GM04504 (cell line): ENCODE measurements at regions not wholly inside any gene's neighbourhood (a gene's known extent, or its start where the extent isn't known, plus 50 kb on each side); places are given as distances from the start of the nearest gene placed in this dataset.

ENCODE experiments used
- DNase-seq: peaks from one replicate; pipeline ENCODE4 v3.0.0-alpha.2; 2012; ENCODE audit warnings: low read depth

DNA sequence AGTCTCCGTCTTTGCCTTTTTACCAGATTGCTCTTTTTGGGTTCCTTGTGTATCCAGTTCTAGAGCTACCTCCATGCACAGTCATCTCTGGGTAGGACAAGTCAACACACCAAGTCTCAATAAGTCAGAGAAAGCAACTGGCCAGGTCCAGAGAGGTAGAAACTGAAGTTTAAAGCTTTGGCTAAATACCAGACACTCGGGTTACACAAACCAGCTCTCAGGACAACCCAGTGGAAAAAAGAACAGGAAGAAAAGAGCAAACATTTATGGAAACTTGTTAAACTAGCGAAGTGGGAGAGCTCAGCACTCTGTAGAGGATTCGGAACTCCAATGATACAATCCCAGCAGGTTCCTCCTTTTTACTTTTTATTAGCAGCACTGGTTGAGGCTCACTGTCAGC, 291.0 kb upstream of the CPEB2 start:
- DNase-seq: no peak

DNA sequence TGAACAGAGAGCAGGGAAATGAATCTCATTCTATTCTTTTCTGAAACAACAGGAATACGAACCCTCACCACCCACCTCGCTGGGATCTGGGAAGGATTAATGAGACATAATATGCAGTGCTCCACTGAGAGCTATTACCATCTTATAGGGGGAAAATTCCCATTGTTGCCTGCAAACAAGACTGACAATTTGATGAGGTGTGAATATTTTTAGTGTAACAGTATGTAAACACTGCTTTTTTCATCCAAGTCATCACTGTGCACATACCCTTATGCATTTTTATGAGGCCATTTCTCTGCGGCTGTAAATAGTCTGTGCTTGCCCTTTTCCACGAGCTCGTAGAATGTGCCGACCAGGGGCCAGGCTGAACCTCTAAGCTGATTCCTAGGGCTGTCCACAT, 285.6 kb upstream of the CPEB2 start:
- no peak for DNase-seq

DNA sequence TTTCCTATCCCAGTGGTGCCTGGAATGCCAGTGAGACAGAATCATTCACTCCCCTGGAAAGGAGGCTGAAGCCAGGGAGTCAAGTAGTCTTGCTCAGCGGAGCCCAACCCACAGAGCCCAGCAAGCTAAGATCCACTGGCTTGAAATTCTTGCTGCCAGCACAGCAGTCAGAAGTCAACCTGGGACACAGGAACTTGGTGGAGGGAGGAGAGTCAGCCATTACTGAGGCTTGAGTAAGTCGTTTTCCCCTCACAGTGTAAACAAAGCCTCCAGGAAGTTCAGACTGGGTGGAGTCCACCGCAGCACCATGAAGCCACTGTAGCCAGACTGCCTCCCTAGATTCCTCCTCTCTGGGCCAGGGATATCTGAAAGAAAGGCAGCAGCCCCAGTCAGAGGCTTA, 283.2 kb upstream of the CPEB2 start:
- no peak for DNase-seq

DNA sequence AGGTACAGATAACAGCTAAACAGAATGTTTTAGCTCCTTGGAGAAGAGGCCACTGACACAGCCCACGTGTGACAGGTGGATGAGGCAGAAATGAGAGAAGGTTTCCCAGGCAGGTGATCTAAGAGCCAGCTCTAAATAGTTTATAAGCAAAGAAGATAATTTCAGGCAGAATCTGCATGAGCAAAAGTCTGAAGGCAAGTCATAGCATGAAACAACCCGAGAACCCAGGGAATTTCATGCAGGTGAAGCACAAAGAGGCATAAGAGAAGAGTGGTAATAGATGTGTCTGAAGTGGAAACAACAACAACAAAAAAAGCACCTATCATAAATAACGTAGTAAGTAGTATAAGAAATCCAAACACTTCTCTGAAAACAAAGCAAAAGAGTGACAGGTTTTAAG, 275.8 kb upstream of the CPEB2 start:
- DNase-seq: no peak

DNA sequence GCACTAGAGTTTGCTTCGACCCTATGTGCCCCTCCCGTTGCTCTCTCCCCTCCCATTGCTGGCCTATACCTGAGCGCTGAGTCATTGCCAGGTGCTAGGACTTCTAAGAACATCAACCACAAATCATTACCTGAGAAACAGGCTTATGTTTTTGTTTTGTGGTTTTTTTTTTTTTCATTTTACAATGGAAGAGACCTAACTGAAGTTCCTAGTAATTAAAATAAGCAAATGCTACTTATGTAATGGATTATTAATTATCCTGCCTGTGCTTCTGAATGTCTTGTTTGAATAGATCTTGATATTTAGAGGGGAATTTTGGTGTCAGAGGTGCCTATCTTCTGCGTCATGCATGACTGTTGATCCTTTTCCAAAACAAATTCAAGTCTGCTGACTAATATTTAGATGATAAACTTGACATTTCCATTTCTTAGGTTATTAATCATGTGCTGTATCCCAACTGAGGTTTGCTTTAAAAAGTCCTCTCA, 275.4 kb upstream of the CPEB2 start:
- no peak for DNase-seq

DNA sequence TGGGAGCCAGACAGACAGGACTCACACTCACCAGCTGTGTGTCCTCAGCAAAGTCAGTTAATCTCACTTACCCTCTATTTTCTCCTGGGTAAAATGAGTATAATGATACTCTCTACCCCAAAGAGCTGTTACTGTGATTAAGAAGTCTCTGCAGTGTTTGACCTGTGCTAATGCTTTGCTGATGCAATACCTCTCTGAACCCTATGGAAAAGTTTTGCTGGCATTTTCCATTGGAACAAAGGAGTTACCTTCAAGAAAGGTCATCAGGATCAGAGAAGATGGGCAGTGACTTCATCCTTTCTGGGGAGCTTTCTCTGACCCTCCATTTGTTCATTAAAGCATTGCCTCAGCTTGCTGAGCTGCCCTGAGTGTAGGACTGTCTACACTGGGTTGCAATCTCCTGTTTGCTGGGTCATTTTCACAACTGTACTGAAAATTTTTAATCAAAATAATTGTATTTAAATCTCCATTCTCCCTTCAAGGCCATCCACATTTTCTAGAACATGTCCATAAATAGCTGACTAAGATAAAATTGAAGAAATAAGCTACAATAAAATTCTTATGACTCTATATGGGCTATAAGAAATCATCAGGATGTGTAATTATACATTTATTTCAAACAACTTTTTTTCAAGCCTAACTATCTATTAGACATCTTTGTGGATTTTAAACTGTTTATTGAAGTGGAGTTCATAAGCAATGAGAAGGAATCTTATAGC, 272.8 kb upstream of the CPEB2 start:
- DNase-seq: no peak

DNA sequence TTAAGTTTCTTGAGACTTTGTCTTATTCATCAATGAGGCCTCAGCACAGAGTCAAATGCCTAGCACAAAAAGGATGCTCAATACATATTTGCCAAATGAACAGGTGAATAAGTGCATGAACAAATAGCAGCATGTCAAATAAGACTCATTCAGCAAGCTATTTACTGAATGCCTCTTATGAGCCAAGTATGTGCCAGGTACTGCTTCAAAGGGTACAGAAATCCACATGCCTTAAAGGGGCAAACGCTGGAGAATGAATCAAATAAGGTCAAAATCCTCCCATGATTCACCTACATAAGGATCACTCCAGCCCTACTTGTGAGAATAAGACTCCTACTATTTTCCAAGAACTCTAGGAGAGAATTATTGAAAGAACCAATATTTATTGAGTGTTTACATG, 260.2 kb upstream of the CPEB2 start:
- no peak for DNase-seq

DNA sequence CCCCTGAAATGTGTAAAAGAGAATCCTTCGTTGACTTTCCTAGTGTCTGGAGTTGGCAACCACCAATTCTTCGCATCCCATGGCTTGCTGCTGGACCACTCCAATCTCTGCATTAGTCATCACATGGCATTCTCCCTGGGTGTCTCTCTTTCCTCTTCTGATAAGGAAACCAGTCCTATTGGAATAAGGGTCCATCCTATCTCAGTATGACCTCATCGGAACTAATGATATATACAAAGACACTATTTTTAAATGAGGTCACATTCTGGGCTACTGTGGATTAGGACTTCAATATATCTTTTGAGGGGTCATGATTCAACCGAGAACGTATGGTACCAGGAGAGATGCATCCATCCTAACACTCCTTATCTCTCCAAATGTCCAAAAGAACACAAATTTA, 259.1 kb upstream of the CPEB2 start:
- DNase-seq: no peak

DNA sequence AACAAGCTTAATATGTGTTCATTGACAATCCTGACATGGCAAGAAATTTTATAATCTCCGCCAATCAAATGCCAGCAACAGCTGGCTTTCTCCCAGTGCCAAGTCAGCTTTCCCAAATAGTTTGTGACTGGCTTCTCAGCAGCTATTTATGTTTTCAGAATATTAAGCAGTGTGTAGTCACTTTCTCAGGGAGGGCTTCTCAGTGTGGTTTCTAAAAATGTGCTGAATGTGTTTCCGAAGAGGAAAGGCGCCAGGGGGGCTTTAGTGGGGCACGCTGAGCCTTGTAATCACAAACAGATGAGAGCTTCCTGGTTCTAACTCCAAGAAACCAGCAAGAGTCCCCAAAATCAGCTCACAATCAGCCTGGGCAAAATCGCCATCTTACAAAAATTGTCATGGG, 258.7 kb upstream of the CPEB2 start:
- no peak for DNase-seq

DNA sequence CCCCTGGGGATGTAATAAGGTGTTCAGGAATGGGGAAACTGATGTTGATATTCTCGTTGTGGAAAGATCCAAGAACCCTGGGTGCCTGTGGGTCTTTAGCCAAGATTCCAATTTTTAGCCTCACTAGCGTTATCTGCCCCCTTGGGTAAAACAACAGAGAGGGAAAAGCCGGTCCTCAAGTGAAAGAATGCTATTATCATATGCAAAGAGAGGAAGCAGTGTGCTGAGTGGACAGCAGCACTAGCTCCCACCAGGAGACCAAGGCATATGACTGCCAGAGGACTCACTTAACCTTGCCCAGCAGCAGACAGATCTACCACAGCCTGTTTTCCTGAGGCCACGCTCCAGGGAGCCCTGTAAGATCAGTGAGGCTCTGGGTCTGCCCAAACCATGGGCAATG, 257.9 kb upstream of the CPEB2 start:
- no peak for DNase-seq

DNA sequence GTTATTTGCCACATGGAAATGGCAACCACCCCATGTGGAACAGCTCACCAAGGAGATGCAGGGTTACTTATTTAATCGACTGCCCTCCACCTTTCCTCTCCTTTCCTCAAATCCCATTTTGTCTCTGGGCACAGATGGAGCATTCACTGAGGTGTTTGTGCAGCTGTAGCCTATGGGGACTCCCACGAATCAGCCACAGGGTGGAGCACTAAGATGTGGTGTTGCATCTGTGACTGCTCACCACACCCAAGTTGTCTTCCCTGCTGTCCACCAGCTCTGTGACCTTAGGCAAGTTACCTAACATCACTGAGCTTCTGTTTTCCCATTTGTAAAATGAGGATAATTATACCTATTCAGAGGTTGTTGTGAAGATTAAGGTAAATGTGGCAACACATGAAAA, 252.4 kb upstream of the CPEB2 start:
- DNase-seq: no peak

DNA sequence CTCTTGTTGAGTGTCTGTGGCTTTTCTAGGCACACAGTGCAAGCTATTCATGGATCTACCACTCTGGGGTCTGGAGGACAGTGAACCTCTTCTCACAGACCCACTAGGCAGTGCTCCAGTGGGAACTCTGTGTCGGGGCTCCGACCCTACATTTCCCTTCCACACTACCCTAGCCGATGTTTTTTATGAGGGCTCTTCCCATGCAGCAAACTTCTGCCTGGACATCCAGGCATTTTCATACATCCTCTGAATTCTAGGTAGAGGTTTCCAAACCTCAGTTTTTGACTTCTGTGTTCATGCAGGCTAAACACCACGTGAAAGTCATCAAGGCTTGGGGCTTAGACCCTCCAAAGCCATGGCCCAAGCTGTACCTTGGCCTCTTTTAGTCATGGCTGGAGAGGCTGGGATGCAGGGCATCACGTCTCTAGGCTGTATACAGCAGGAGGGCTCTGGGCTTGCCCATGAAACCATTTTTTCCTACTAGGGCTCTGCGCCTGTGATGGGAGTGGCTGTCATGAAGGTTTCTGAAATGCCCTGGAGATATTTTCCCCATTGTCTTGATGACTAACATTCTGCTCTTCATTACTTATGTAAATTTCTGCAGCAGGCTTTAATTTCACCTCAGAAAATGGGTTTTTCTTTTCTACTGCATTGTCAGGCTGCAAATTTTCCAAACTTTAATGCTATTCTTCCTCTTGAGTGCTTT, 249.8 kb upstream of the CPEB2 start:
- DNase-seq: no peak

DNA sequence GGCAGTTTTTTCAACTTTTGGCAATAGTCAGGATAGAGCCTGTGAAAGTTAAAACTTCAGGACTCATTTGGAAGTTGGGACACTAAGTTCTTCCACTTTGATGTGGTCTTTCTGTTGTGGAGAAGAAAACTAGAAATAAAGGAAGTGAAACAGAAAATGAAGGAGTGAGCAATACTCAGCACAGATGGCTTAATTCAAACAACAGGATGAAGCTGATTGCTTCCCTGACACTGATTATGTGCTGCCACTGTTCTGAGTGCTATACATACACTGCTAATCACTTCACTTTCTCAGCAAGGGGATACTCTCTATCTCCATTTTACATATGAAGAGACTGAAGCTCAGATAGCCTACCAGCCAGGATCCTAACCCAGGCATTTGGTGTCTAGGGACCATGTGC, 235.1 kb upstream of the CPEB2 start:
- no peak for DNase-seq

DNA sequence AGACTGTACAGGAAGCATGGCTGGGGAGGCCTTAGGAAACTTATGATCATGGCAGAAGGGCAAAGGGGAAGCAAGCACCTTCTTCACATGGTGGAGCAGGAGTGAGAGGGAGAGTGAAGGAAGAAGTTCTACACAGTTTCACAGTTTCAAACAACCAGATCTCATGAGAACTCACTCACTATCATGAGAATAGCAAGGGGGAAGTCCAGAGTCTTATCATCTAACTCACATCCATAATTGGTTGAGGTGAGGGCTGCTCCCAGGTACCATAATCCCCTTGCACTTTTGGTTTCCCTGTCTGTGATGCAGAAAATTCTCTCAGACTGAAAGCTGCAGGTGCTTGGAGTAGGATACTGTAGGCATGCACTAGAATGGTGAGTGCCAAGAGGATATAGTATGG, 233.8 kb upstream of the CPEB2 start:
- DNase-seq: no peak

DNA sequence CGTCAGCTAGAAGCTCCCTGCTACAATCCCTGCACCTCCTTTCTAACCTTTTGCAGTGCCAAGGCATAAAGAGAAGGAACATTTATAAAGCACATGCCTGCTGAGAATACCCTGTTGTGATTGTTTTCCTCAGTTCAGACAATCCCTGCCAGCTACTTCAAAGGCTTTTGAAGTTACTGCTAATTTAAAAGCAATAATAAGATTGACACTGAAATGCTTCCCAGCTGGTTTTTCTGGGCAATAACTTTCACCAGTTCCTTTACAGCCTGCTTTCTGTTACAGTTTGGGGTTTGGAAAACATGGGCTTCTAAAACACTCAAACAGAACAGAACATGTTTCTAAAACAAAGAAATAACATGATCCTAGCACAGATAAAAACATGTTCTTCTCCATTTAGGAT, 232.3 kb upstream of the CPEB2 start:
- DNase-seq: no peak

DNA sequence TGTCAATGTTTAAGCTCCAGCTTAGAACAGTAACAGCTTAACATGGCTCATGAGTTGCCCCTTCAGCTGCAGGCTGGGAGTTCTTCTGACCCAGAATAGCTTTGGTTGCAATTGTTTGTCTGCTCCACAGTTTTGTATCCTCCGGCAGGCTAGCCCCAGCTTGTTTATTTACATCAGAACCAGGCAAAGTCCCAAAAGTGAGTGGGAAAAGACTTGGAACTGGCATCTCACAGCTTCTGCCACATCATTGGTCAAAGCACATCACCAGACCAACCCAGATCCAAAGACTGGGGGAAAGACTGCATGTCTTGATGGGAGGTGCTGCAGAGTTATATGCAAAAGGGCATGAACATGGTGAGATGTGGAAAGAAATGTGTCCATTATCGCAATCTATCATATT, 231.2 kb upstream of the CPEB2 start:
- DNase-seq: no peak

DNA sequence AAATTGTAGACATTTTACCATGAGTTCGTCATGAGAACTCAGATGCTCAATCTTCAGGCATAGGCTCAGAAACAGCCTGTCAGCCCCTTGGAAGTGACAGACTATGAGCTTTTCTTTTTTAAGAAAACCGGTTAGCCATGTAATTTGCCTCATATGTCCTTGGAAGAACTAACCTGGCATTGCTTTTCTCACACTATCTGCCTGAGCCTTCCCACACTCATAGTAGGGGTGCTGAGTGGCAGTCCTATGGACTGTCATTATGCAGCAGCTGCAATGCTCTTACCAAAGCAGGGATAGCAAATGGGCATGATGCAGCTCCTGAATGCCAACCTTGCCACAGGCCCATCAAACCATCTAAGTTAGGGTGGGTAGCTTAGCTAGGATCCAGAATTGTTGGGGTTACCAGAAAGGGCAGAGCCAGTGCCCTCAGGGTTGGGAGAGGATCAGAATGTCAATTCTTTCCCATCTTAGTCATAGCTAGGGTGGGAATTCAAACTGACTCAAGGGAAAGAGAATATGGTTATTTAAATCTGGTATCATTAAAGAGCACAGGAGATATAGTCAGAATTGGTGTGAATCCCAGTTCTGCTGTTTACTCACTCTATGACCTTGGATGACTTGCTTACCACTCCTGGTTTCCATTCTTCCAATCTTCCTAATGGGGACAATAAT, 230.6 kb upstream of the CPEB2 start:
- DNase-seq: no peak

DNA sequence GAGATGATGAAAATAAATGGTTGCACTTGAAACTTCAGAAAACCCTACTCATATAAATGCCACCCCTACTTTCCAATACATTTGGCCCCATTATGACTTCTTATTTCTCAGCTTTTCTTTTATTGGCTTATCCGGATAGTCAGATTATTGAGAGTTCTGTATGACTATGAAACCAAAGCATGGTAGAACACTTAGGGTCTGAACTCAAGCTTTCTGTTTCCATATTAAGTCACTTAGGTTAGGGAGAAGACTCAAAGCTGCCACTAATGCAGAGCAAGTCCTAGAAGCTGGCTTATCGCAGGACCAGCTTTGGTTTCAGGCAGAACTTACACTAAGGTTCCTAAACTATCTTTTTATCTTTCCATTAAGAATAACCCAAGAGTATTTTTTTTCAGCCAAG, 229.9 kb upstream of the CPEB2 start:
- DNase-seq: no peak

DNA sequence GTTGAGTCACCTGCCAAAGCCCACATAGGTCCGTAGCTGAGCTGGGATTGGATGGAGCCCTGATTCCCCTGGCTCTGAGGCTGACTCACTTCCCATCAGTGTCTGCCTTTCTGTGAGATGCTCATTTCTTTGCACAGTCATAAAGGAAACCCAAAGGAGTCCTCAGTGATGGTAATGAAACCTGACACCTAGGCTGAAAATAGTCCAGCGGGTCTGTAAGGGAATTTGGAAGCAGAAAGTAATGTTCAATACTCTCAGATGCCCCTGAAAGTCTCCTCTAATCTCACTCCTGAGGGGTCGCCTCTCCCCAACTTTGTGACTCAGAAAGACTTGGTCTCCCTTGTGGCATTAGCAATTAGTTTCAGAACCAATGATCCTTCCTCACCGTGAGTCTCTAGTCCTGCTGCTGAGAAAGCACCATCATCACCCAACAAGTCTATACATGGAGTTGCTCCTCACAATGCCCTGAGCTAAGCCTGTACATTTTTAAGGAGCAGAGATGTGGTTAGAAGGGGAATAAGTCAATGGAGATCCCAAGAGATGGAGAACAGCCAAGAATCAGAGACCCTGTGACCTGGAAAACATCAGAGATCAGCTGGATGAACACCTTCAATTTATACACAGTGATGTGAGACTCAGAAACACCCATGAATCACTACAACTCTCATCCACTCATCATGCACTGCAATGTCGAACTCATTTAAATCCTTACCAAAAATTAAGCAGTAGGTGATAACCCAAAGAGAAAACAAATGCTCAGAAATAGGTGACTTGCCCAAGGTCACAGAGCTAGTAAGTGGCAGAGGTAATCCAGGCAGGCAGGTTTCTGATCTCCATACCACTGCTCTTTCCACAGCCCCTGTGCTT, 219.0 kb upstream of the CPEB2 start:
- no peak for DNase-seq

DNA sequence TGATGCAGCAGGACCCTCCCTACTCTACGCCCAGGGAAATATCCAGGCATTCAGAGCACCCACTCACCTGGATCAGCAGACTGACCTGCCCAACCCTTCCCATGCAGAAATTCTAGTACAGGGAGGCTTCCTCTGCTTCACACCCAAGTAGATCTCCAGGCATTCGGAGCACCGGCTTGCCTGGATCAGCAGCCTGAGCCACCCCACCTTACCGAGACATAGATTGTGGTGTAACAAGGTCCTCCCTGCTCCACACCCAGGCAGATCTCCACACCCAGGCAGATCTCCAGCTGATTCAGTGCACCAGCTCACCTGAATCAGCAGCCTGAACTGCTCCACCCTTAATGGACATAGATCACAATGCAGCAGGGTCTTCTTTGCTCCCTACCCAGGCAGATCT, 215.1 kb upstream of the CPEB2 start:
- DNase-seq: no peak

DNA sequence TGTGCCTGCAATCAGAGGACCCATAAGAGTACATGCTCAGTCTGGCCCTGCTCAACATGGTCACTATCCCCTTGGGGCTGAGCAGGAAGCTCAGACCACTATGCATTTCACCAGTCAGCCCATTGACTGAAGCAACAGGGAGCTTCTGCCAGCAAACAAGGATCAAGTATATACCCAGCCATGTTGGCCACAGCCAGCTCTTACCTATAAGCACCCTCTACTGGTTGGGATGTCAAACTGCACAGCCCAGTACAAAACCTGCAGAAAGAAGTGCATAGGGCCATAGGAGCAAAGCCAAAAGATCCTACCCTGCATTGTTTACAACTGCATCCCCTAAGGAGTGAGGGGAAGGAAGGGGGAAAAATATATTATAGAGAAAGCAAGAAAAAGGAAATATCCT, 214.4 kb upstream of the CPEB2 start:
- no peak for DNase-seq

DNA sequence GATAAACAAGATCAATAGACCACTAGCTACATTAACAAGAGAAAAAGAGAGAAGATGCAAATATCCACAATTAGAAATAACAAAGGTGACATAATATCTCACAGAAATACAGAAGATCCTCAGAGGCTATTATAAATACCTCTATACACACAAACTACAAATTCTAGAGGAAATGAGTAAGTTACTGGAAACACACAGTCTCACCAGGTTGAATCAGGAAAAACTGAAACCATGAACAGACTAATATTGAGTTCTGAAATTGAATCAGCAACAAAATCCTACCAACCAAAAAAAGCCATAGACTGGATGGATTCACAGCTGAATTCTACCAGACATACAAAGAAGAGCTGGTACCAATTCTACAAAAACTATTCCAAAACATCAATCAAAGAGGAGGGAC, 211.8 kb upstream of the CPEB2 start:
- DNase-seq: no peak
